ENCODE measurements at regions not wholly inside any gene's neighbourhood (a gene's known extent, or its start where the extent isn't known, plus 50 kb on each side); places are given as distances from the start of the nearest gene placed in this dataset.
A peak's percentile ranks its signal among the peaks of the same experiment; 100 is the strongest.

DNA sequence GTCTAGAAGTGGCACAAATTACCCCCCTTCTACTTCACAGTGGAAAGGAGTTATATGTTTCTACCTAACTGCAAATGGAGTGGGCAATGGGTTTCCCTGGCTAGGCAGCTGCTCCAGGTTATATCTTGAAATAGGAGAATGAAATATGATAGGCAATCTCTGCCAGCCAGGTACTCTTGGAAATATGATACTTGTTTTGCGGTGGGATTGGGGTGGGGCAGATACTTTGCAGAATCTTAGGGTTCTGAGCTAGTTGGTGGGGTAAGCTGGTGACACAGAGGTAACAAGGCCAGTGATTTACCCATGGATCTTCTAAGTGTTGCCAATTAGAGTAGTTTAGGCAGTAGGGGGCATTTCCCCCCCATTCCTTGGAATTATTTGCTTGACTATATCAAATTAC lies 140.1 kb downstream of the ATP23 start:
- Histone ChIP-seq H3K79me2 (ENCODE audit: insufficient read depth, low read length) (no peaks in the 10 kb centered on the region), H3K27ac (ENCODE audit: low read depth, low read length) (no peak overlapping the region), H3K27me3 (ENCODE audit: insufficient read depth, low read length) (no peaks in the 10 kb centered on the region), H3K4me1 (ENCODE audit: control insufficient read depth in 1 of 2, insufficient read depth in 2 of 2, low read length in 2 of 2) (peaks cover 8 to 9% of the 10 kb centered on the region in 2 experiments), H3K9me3 (ENCODE audit: control insufficient read depth in 1 of 2, insufficient read depth in 1 of 2, low read depth in 1 of 2, low read length in 2 of 2) (no peaks in the 10 kb centered on the region), H3K4me2 (ENCODE audit: low read length) (peak overlapping the region; percentile 34), H2AFZ (ENCODE audit: low read depth, low read length, poor library complexity, severe bottlenecking) (no peak overlapping the region), H3K9ac (ENCODE audit: low read length) (no peak overlapping the region), H4K20me1 (ENCODE audit: insufficient read depth) (no peaks in the 10 kb centered on the region), H3K36me3 (ENCODE audit: control insufficient read depth in 1 of 2, insufficient read depth in 2 of 2, low read length in 2 of 2) (no peaks in the 10 kb centered on the region), H3K4me3 (replicated peaks in 1 of 2; ENCODE audit: low read depth in 1 of 2, low read length in 2 of 2) (no peak overlapping the region), H3K9me2 (ENCODE audit: insufficient read depth) (no peaks in the 10 kb centered on the region)
- POLR2A ChIA-PET = no interaction called here
- intact Hi-C loops (cut with micrococcal nuclease) = no loop called here
- peak; percentile 38; the same call in 1 of the 2 replicates for ATAC-seq
- CTCF ChIA-PET = no interaction called here
- BruUV-seq (replicated peaks) = no TSS peak
- RAD21 ChIA-PET (ENCODE audit: low non-redundant PET in 1 of 2, low total read pairs in 2 of 2, uncharacterized antibody in 2 of 2, unreplicated experiment in 2 of 2) = no interaction called here
- DNase-seq (ENCODE audit: low read depth, low spot score) = no peak
- TF ChIP-seq POLR2AphosphoS5 (IDR thresholded peaks at IDR 0.05; ENCODE audit: low read depth, low read length) (no peak), CBX3 (IDR thresholded peaks at IDR 0.05; ENCODE audit: low read depth) (no peak), RAD21 (IDR thresholded peaks at IDR 0.05; ENCODE audit: low read depth) (no peak), ZNF274 (IDR thresholded peaks at IDR 0.05; ENCODE audit: low read depth, low read length) (no peak), SP1 (IDR thresholded peaks at IDR 0.05; ENCODE audit: low read depth) (no peak), EZH2phosphoT487 (IDR thresholded peaks at IDR 0.05; ENCODE audit: borderline replicate concordance) (no peak), EGR1 (IDR thresholded peaks at IDR 0.05; ENCODE audit: low read depth) (no peak), POLR2A (IDR thresholded peaks at IDR 0.05; ENCODE audit: borderline replicate concordance, extremely low read depth, insufficient read depth, insufficient read length) (no peak), MAX (IDR thresholded peaks at IDR 0.05) (no peak), CEBPB (IDR thresholded peaks at IDR 0.05; ENCODE audit: low read depth) (no peak), YY1 (IDR thresholded peaks at IDR 0.05; ENCODE audit: extremely low read depth, insufficient replicate concordance, low read depth, low read length) (no peak), ZFX (IDR thresholded peaks at IDR 0.05) (no peak), JUND (IDR thresholded peaks at IDR 0.05) (no peak)

DNA sequence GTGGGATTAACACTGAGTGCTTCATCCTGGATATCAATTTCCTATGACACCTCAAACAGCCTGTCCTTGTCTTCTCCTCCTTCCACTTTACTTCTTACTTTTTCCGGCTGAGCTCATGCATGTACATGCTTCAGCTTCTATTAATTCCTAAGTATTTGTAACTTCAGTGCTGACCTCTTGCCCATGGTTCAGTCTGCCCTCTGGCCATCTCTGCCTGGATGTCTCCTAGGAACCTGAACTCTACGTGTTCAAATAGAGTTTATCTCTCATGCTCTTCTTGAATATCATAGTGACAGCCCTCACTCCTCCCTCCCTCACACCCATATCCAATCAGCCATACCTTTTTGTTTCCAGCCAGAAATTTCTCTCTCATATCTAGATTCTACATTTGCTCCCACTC lies 141.6 kb downstream of the ATP23 start:
- no peaks in the 10 kb centered on the region for H3K9me2 ChIP-seq (ENCODE audit: insufficient read depth)
- BruUV-seq (replicated peaks) = no TSS peak
- no peaks in the 10 kb centered on the region for H3K27me3 ChIP-seq (ENCODE audit: insufficient read depth, low read length)
- no peak overlapping the region for H3K4me2 ChIP-seq (ENCODE audit: low read length)
- no peaks in the 10 kb centered on the region for H4K20me1 ChIP-seq (ENCODE audit: insufficient read depth)
- H3K79me2 ChIP-seq (ENCODE audit: insufficient read depth, low read length) = no peaks in the 10 kb centered on the region
- intact Hi-C loops (cut with micrococcal nuclease) = no loop called here
- no peak overlapping the region for H3K4me3 ChIP-seq (replicated peaks in 1 of 2; ENCODE audit: low read depth in 1 of 2, low read length in 2 of 2)
- RAD21 ChIA-PET (ENCODE audit: low non-redundant PET in 1 of 2, low total read pairs in 2 of 2, uncharacterized antibody in 2 of 2, unreplicated experiment in 2 of 2) = no interaction called here
- CTCF ChIA-PET = no interaction called here
- no peak for DNase-seq (ENCODE audit: low read depth, low spot score)
- H2AFZ ChIP-seq (ENCODE audit: low read depth, low read length, poor library complexity, severe bottlenecking) = no peak overlapping the region
- POLR2A ChIA-PET = no interaction called here
- no peak for ATAC-seq
- peaks cover 8 to 9% of the 10 kb centered on the region in 2 experiments for H3K4me1 ChIP-seq (ENCODE audit: control insufficient read depth in 1 of 2, insufficient read depth in 2 of 2, low read length in 2 of 2)
- H3K9ac ChIP-seq (ENCODE audit: low read length) = no peak overlapping the region
- no peaks in the 10 kb centered on the region for H3K9me3 ChIP-seq (ENCODE audit: control insufficient read depth in 1 of 2, insufficient read depth in 1 of 2, low read depth in 1 of 2, low read length in 2 of 2)
- H3K36me3 ChIP-seq (ENCODE audit: control insufficient read depth in 1 of 2, insufficient read depth in 2 of 2, low read length in 2 of 2) = no peaks in the 10 kb centered on the region
- no peak overlapping the region for H3K27ac ChIP-seq (ENCODE audit: low read depth, low read length)
- no peak for TF ChIP-seq TCF7L2 (IDR thresholded peaks at IDR 0.05; ENCODE audit: borderline replicate concordance, extremely low read depth, insufficient read depth, insufficient read length)
- TF ChIP-seq SP1 (IDR thresholded peaks at IDR 0.05; ENCODE audit: low read depth) = no peak
- no peak for TF ChIP-seq EZH2phosphoT487 (IDR thresholded peaks at IDR 0.05; ENCODE audit: borderline replicate concordance)
- no peak for TF ChIP-seq ZNF274 (IDR thresholded peaks at IDR 0.05; ENCODE audit: low read depth, low read length)
- no peak for TF ChIP-seq CBX3 (IDR thresholded peaks at IDR 0.05; ENCODE audit: low read depth)
- TF ChIP-seq EGR1 (IDR thresholded peaks at IDR 0.05; ENCODE audit: low read depth) = no peak
- no peak for TF ChIP-seq POLR2A (IDR thresholded peaks at IDR 0.05; ENCODE audit: borderline replicate concordance, extremely low read depth, insufficient read depth, insufficient read length)
- no peak for TF ChIP-seq SIN3A (IDR thresholded peaks at IDR 0.05; ENCODE audit: low read depth)
- no peak for TF ChIP-seq JUND (IDR thresholded peaks at IDR 0.05)
- no peak for TF ChIP-seq MAX (IDR thresholded peaks at IDR 0.05)
- no peak for TF ChIP-seq POLR2AphosphoS5 (IDR thresholded peaks at IDR 0.05; ENCODE audit: low read depth, low read length)
- no peak for TF ChIP-seq ATF3 (IDR thresholded peaks at IDR 0.05)
- no peak for TF ChIP-seq REST (IDR thresholded peaks at IDR 0.05; ENCODE audit: low read depth)
- no peak for TF ChIP-seq ZFX (IDR thresholded peaks at IDR 0.05)
